Nephron (organoid): ENCODE measurements at regions not wholly inside any gene's neighbourhood (a gene's known extent, or its start where the extent isn't known, plus 50 kb on each side); places are given as distances from the start of the nearest gene placed in this dataset.
A peak's percentile ranks its signal among the peaks of the same experiment; 100 is the strongest.
"Not testable (repeated sequence)": the region's sequence is repeated elsewhere in the genome, so short reads cannot be mapped to it uniquely, and the experiment has no call there.

Experiments
- H3K27ac Mint-ChIP-seq, 3 experiments: 2 replicates each; pipeline ENCODE4 v1.8.0; 2020; ENCODE audit warnings: mixed read lengths in 3 of 3, mild to moderate bottlenecking in 2 of 3, moderate library complexity in 1 of 3
- H3K27me3 Mint-ChIP-seq: 2 replicates; pipeline ENCODE4 v1.8.0; 2021; ENCODE audit warnings: low read depth, mild to moderate bottlenecking, moderate library complexity, mixed read lengths
- H3K36me3 Mint-ChIP-seq: 2 replicates; pipeline ENCODE4 v1.8.0; 2020; ENCODE audit warnings: low read depth, mixed read lengths
- H3K4me1 Mint-ChIP-seq: 2 replicates; pipeline ENCODE4 v1.8.0; 2020; ENCODE audit warnings: mixed read lengths
- H3K4me3 Mint-ChIP-seq, 3 experiments: 2 replicates each; pipeline ENCODE4 v1.8.0; 2020; ENCODE audit warnings: mild to moderate bottlenecking in 3 of 3, mixed read lengths in 3 of 3, moderate library complexity in 2 of 3
- H3K9me3 Mint-ChIP-seq: 2 replicates; pipeline ENCODE4 v1.8.0; 2020; ENCODE audit warnings: mixed read lengths
- CTCF ChIP-seq, 3 experiments: fragments of 200-600 bp; sonication (generic); IDR thresholded peaks; one replicate each; pipeline ENCODE4 v1.5.0; 2021; ENCODE audit warnings: antibody characterized with exemption in 3 of 3; ENCODE audit not compliant: unreplicated experiment in 3 of 3

GRCh38 chr6:132122871-132123270 is 171.7 kb upstream of the CCN2 start:
- Mint-ChIP-seq H3K27ac (peak overlapping the region in 2 of 3 experiments; percentile 47 to 75), H3K27me3 (no peaks in the 10 kb centered on the region), H3K9me3 (peaks cover 3% of the 10 kb centered on the region), H3K36me3 (no peaks in the 10 kb centered on the region), H3K4me3 (no peak overlapping the region), H3K4me1 (peaks cover 23% of the 10 kb centered on the region)
- TF ChIP-seq CTCF (IDR thresholded peaks at IDR 0.05; ENCODE audit: unreplicated experiment in 3 of 3), result no peak

GRCh38 chr6:132122176-132122575 is 171.0 kb upstream of the CCN2 start:
- no peak for TF ChIP-seq CTCF (IDR thresholded peaks at IDR 0.05; ENCODE audit: unreplicated experiment in 3 of 3)
- Mint-ChIP-seq H3K36me3 (no peaks in the 10 kb centered on the region), H3K9me3 (peaks cover under 1% of the 10 kb centered on the region), H3K4me3 (no peak overlapping the region), H3K4me1 (peaks cover 23% of the 10 kb centered on the region), H3K27ac (peak overlapping the region in 1 of 3 experiments; percentile 75), H3K27me3 (no peaks in the 10 kb centered on the region)

- Mint-ChIP-seq H3K9me3 (no peaks in the 10 kb centered on the region), H3K27me3 (no peaks in the 10 kb centered on the region), H3K36me3 (no peaks in the 10 kb centered on the region), H3K4me1 (peaks cover 23% of the 10 kb centered on the region), H3K4me3 (no peak overlapping the region), H3K27ac (no peak overlapping the region)
- TF ChIP-seq CTCF (IDR thresholded peaks at IDR 0.05; ENCODE audit: unreplicated experiment in 3 of 3), result no peak
Measured at GRCh38 chr6:132118144-132118543, 167.0 kb upstream of the CCN2 start.

- Mint-ChIP-seq H3K4me1 (peaks cover 9% of the 10 kb centered on the region), H3K27ac (peak overlapping the region in 1 of 3 experiments; percentile 1), H3K36me3 (no peaks in the 10 kb centered on the region), H3K4me3 (no peak overlapping the region), H3K27me3 (no peaks in the 10 kb centered on the region), H3K9me3 (peaks cover 7% of the 10 kb centered on the region)
- TF ChIP-seq CTCF (IDR thresholded peaks at IDR 0.05; ENCODE audit: unreplicated experiment in 3 of 3), result no peak
Measured at GRCh38 chr6:132115714-132116366, 164.7 kb upstream of the CCN2 start.

GRCh38 chr6:132114201-132114825 is 163.1 kb upstream of the CCN2 start:
- Mint-ChIP-seq H3K27me3 (no peaks in the 10 kb centered on the region), H3K4me3 (no peak overlapping the region), H3K27ac (no peak overlapping the region), H3K36me3 (peaks cover 3% of the 10 kb centered on the region), H3K9me3 (peaks cover 18% of the 10 kb centered on the region), H3K4me1 (peaks cover 9% of the 10 kb centered on the region)
- TF ChIP-seq CTCF (IDR thresholded peaks at IDR 0.05; ENCODE audit: unreplicated experiment in 3 of 3), result no peak

GRCh38 chr6:132109752-132110151 is 158.6 kb upstream of the CCN2 start:
- not testable (repeated sequence) for H3K4me1 Mint-ChIP-seq, H3K27ac Mint-ChIP-seq, H3K27me3 Mint-ChIP-seq, H3K36me3 Mint-ChIP-seq, H3K4me3 Mint-ChIP-seq
- peaks cover 35% of the 10 kb centered on the region for H3K9me3 Mint-ChIP-seq
